Stimulated activated CD4-positive, alpha-beta T cell treated with anti-CD3 and anti-CD28 coated beads, Interleukin-12 subunit alpha, Interleukin-12 subunit beta, amount 100 ng/mL, for 48 hours (primary cell): ENCODE measurements at regions not wholly inside any gene's neighbourhood (a gene's known extent, or its start where the extent isn't known, plus 50 kb on each side); places are given as distances from the start of the nearest gene placed in this dataset.
"Not testable (repeated sequence)": the region's sequence is repeated elsewhere in the genome, so short reads cannot be mapped to it uniquely, and the experiment has no call there.

Source experiments
- DNase-seq, 3 donors: peaks; one replicate each; pipeline ENCODE4 v3.0.0-alpha.2; 2020; ENCODE audit warnings: low read depth in 2 of 3, low spot score in 1 of 3

DNA sequence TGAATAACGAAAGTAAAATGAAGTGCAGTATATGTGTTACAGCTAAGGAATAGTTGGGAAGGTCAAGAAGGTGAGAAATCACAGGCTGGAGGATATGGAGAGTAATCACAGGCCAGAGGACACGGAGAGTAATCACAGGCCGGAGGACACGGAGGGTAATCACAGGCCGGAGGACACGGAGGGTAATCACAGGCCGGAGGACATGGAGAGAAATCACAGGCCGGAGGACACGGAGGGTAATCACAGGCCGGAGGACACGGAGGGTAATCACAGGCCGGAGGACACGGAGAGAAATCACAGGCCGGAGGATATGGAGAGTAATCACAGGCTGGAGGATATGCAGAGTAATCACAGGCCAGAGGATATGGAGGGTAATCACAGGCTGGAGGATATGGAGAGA is 121.8 kb downstream of the BRMS1L start:
- DNase-seq, result not testable (repeated sequence)

- DNase-seq, result peak in 1 of 3 donors; percentile 11
These were observed 118.7 kb downstream of the BRMS1L start for GRCh38 chr14:35944847-35945246.

DNA sequence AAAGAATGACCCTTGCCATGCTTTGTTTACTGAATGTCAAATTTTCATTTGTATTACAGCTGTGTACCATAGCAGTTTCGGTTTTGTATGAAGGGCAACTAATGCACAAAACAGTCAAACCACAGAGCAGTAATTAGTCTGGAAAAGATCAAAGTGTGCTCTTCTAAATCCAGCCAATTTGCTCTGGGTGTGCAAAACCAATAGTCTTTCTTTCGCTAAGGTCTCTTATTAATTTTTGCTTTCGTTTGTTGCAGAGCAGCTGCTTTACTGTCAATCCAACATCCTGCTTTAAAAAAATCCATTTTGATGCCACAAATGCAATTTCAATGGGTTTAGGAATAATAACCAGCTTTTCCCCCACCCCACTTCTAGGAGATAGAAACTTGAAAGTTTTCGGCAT is 114.2 kb downstream of the BRMS1L start:
- no peak for DNase-seq

DNA sequence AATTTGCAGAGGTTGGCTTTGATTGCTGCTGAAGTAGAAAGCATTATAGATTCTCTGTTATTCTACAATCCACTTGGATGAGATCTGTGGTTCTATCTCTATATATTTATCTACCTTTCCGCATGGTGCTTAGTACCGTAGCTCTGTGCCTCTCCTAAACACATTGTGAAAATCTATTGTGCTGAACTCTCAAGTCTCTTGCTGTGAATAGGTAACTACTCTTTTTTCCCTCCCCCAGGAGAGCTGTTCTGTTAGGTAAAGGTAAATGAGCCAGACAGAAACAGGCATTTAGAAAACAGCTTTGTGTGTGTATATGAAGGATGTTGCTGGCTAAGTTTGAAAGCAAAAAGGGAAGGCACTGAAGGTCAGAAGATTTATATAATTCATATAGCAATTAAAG is 112.6 kb downstream of the BRMS1L start:
- no peak for DNase-seq

GRCh38 chr14:35934499-35934898 is 108.4 kb downstream of the BRMS1L start:
- no peak for DNase-seq

DNA sequence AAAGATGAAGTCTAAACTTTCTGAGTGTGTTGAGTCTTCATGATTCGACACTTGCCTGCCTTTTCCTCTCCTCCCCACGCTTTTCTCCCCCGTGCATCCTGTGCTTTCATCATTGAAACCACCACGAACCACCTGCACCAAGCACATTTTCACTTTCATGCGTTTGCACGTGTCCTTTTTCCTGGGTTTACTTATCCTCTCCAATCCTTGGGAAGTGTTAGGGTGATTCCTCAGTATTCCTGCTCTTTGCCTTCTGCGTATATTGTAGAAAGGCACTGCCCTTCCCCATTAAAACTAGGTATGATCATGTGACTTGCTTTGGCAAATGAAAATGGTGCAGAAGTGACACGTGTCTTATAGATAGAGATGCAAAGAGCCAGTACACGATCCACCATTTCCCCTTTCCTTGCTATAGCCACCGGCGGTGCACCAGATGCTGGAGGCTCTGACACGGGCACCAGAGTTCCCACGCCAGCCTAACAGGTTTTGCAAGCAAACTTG is 106.6 kb downstream of the BRMS1L start:
- DNase-seq, result peak; percentile 10 to 42 (median 23)

- no peak for DNase-seq
These were observed 106.0 kb downstream of the BRMS1L start for GRCh38 chr14:35932136-35932535.

DNA sequence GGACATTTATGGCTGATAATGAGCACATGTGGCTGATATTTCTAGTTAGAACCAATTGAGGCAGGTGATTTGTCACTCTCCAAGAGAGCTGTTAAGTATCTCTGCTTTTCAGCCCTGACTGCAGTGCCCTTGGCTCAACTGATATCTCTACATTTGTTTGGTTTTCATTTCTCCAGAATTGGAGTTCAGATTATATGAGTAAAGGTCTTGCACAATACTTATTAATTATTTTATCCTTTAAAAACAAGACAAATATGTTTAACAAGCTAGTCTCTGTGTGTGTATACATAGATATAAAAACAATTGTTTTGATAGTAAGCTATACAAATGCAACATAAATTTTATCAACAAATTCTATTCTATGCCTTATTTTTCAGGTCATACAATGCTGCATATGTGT is 105.2 kb downstream of the BRMS1L start:
- no peak for DNase-seq

DNA sequence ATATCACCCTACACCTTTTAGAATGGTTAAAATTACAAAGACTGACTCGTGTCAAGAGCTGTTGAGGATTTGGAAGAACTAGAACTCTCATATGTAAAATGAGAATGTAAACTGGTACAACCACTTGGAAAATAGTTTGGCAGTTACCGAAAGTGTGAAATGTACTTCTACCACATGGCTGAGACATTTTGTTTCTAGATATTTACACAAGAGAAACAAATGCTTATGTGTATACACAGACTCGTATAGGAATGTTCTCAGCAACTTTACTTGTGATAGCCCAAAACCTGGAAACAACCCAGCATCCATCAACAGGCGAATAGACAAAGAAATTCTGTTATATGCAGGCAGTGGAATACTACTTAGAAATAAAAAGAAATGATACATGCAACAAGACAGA is 103.0 kb downstream of the BRMS1L start:
- no peak for DNase-seq

- no peak for DNase-seq
These were observed 101.6 kb downstream of the BRMS1L start for GRCh38 chr14:35927727-35928126.

DNA sequence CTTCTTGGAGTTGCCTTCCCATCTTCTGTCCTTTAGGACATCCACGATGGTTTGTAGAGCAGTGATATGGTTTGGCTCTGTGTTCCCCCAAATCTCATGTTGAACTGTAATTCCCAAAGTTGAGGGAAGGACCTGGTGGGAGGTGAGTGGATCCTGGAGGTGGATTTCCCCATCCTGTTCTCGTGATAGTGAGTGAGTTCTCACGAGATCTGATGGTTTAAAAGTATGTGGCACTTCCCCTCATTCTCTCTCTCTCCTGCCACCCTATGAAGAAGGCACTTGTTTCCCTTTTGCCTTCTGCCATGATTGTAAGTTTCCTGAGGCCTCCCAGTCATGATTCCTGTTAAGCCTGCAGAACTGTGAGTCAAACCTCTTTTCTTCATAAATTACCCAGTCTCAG is 99.2 kb downstream of the BRMS1L start:
- DNase-seq, result no peak

GRCh38 chr14:35922590-35922989 is 96.5 kb downstream of the BRMS1L start:
- DNase-seq, result not testable (repeated sequence)

- DNase-seq, result no peak
These were observed 95.6 kb downstream of the BRMS1L start for GRCh38 chr14:35921745-35922144.
